ENCODE measurements at regions not wholly inside any gene's neighbourhood (a gene's known extent, or its start where the extent isn't known, plus 50 kb on each side); places are given as distances from the start of the nearest gene placed in this dataset.

DNA sequence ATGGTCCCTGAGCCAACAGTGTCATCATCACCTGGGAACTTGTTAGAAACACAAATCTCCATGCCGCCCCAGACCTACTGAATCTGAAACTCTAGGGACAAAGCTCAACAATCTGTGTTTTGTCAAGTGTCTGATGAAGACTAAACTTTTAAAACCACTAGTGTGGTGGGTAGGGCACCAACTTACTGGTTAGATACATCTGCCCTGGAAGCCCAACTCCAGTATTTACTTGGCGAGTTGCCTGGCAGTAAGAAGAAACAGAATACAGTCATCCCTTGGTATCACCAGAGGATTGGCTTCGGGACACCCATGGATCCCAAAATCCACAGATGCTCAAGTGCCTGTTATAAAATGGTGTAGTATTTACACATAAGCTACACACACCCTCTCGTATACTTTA, 367.9 kb upstream of the DUSP10 start:
- Histone ChIP-seq H3K27ac (ENCODE audit: low read length) (no peak overlapping the region), H3K9ac (ENCODE audit: low read length) (no peak overlapping the region), H2AFZ (ENCODE audit: low read depth, low read length) (no peak overlapping the region), H3K9me2 (ENCODE audit: insufficient read depth, low read length) (no peaks in the 10 kb centered on the region), H3K27me3 (ENCODE audit: insufficient read depth, low read depth, low read length) (no peaks in the 10 kb centered on the region), H3K79me2 (replicated peaks; ENCODE audit: insufficient read depth, low read length) (no peaks in the 10 kb centered on the region), H3K9me3 (ENCODE audit: low read length) (no peaks in the 10 kb centered on the region), H3K36me3 (ENCODE audit: insufficient read depth, low read length) (no peaks in the 10 kb centered on the region), H3K4me3 (ENCODE audit: low read length) (no peak overlapping the region), H4K20me1 (ENCODE audit: insufficient read depth) (no peaks in the 10 kb centered on the region), H3F3A (ENCODE audit: insufficient read depth, low read length, poor library complexity, severe bottlenecking) (no peaks in the 10 kb centered on the region), H3K4me2 (ENCODE audit: low read length) (no peak overlapping the region)
- no peak for TF ChIP-seq EP300 (conservative IDR thresholded peaks at IDR 0.05; ENCODE audit: poor library complexity, severe bottlenecking)
- TF ChIP-seq, protein P1, sequence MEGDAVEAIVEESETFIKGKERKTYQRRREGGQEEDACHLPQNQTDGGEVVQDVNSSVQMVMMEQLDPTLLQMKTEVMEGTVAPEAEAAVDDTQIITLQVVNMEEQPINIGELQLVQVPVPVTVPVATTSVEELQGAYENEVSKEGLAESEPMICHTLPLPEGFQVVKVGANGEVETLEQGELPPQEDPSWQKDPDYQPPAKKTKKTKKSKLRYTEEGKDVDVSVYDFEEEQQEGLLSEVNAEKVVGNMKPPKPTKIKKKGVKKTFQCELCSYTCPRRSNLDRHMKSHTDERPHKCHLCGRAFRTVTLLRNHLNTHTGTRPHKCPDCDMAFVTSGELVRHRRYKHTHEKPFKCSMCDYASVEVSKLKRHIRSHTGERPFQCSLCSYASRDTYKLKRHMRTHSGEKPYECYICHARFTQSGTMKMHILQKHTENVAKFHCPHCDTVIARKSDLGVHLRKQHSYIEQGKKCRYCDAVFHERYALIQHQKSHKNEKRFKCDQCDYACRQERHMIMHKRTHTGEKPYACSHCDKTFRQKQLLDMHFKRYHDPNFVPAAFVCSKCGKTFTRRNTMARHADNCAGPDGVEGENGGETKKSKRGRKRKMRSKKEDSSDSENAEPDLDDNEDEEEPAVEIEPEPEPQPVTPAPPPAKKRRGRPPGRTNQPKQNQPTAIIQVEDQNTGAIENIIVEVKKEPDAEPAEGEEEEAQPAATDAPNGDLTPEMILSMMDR (IDR thresholded peaks at IDR 0.05; ENCODE audit: poor library complexity, severe bottlenecking), result no peak
- no peak for TF ChIP-seq MXI1 (conservative IDR thresholded peaks at IDR 0.05; ENCODE audit: poor library complexity, severe bottlenecking)
- no peak for TF ChIP-seq TAF1 (IDR thresholded peaks at IDR 0.05; ENCODE audit: low read depth)
- no peak for TF ChIP-seq EZH2 (IDR thresholded peaks at IDR 0.05; ENCODE audit: borderline replicate concordance, insufficient read depth, low read length, poor library complexity, severe bottlenecking)
- TF ChIP-seq, protein P2, sequence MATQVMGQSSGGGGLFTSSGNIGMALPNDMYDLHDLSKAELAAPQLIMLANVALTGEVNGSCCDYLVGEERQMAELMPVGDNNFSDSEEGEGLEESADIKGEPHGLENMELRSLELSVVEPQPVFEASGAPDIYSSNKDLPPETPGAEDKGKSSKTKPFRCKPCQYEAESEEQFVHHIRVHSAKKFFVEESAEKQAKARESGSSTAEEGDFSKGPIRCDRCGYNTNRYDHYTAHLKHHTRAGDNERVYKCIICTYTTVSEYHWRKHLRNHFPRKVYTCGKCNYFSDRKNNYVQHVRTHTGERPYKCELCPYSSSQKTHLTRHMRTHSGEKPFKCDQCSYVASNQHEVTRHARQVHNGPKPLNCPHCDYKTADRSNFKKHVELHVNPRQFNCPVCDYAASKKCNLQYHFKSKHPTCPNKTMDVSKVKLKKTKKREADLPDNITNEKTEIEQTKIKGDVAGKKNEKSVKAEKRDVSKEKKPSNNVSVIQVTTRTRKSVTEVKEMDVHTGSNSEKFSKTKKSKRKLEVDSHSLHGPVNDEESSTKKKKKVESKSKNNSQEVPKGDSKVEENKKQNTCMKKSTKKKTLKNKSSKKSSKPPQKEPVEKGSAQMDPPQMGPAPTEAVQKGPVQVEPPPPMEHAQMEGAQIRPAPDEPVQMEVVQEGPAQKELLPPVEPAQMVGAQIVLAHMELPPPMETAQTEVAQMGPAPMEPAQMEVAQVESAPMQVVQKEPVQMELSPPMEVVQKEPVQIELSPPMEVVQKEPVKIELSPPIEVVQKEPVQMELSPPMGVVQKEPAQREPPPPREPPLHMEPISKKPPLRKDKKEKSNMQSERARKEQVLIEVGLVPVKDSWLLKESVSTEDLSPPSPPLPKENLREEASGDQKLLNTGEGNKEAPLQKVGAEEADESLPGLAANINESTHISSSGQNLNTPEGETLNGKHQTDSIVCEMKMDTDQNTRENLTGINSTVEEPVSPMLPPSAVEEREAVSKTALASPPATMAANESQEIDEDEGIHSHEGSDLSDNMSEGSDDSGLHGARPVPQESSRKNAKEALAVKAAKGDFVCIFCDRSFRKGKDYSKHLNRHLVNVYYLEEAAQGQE (IDR thresholded peaks at IDR 0.05; ENCODE audit: borderline replicate concordance), result no peak
- no peak for TF ChIP-seq RAD21 (conservative IDR thresholded peaks at IDR 0.05)
- no peak for TF ChIP-seq SMC3 (conservative IDR thresholded peaks at IDR 0.05; ENCODE audit: poor library complexity)

DNA sequence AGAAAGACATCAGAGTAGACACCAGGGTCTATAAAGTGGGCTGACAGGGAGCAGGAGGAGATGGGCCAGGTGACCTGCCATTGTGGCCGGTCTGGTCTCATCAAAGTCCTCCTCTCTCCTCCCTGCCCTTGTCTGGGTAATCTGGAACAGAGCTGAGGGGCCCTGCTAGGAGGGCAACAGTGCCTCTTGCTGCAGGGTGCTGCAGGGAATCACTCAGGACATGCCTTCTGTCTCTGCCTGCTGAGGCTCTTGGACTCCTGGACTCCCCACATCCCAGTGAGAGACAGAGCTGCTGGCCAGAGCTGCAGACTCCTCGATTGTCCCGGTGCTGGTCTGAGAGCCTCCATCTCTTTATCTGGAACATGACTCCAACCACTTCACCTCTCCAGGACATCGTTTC, 366.1 kb upstream of the DUSP10 start:
- no peak overlapping the region for H2AFZ ChIP-seq (ENCODE audit: low read depth, low read length)
- no peaks in the 10 kb centered on the region for H3F3A ChIP-seq (ENCODE audit: insufficient read depth, low read length, poor library complexity, severe bottlenecking)
- H3K4me2 ChIP-seq (ENCODE audit: low read length), result no peak overlapping the region
- no peak overlapping the region for H3K27ac ChIP-seq (ENCODE audit: low read length)
- no peaks in the 10 kb centered on the region for H4K20me1 ChIP-seq (ENCODE audit: insufficient read depth)
- H3K9ac ChIP-seq (ENCODE audit: low read length), result no peak overlapping the region
- no peaks in the 10 kb centered on the region for H3K79me2 ChIP-seq (replicated peaks; ENCODE audit: insufficient read depth, low read length)
- H3K4me3 ChIP-seq (ENCODE audit: low read length), result no peak overlapping the region
- H3K9me2 ChIP-seq (ENCODE audit: insufficient read depth, low read length), result no peaks in the 10 kb centered on the region
- TF ChIP-seq SMC3 (conservative IDR thresholded peaks at IDR 0.05; ENCODE audit: poor library complexity) (no peak), EP300 (conservative IDR thresholded peaks at IDR 0.05; ENCODE audit: poor library complexity, severe bottlenecking) (no peak), EZH2 (IDR thresholded peaks at IDR 0.05; ENCODE audit: borderline replicate concordance, insufficient read depth, low read length, poor library complexity, severe bottlenecking) (no peak), MXI1 (conservative IDR thresholded peaks at IDR 0.05; ENCODE audit: poor library complexity, severe bottlenecking) (no peak), RAD21 (conservative IDR thresholded peaks at IDR 0.05) (no peak), TAF1 (IDR thresholded peaks at IDR 0.05; ENCODE audit: low read depth) (no peak), POLR2AphosphoS5 (IDR thresholded peaks at IDR 0.05) (no peak)
- TF ChIP-seq, protein P2 (IDR thresholded peaks at IDR 0.05; ENCODE audit: borderline replicate concordance), result no peak
- TF ChIP-seq, protein P1 (IDR thresholded peaks at IDR 0.05; ENCODE audit: poor library complexity, severe bottlenecking), result no peak
- no peaks in the 10 kb centered on the region for H3K36me3 ChIP-seq (ENCODE audit: insufficient read depth, low read length)
- H3K27me3 ChIP-seq (ENCODE audit: insufficient read depth, low read depth, low read length), result no peaks in the 10 kb centered on the region
- H3K9me3 ChIP-seq (ENCODE audit: low read length), result no peaks in the 10 kb centered on the region

Data from neural cell (in vitro differentiated cells).